ENCODE measurements at regions not wholly inside any gene's neighbourhood (a gene's known extent, or its start where the extent isn't known, plus 50 kb on each side); places are given as distances from the start of the nearest gene placed in this dataset.

- no CpG with 5 or more reads among the region's 1 CpG for WGBS (ENCODE audit: insufficient coverage)
- H4K20me1 ChIP-seq (ENCODE audit: insufficient read depth, low read length) = no peaks in the 10 kb centered on the region
- no peaks in the 10 kb centered on the region for H3K27me3 ChIP-seq (ENCODE audit: control insufficient read depth in 2 of 2, insufficient read depth in 2 of 2, low read length in 2 of 2)
- Mint-ChIP-seq H3K4me1 (no peaks in the 10 kb centered on the region), H3K36me3 (no peaks in the 10 kb centered on the region), H3K9me3 (no peaks in the 10 kb centered on the region), H3K4me3 (no peak overlapping the region), H3K27ac (no peak overlapping the region), H3K27me3 (ENCODE audit: low read depth in 3 of 3) (peaks cover 0 to 2% (median 0%) of the 10 kb centered on the region in 3 donors)
- TF ChIP-seq CTCF (IDR thresholded peaks at IDR 0.05) = no peak
- H3K4me1 ChIP-seq (ENCODE audit: control insufficient read depth in 1 of 2, insufficient read depth in 2 of 2, low read length in 2 of 2) = no peaks in the 10 kb centered on the region
- H3K9ac ChIP-seq (ENCODE audit: insufficient read depth, low read length, poor library complexity, severe bottlenecking) = no peak overlapping the region
- DNase-seq = no peak
- H3K27ac ChIP-seq (ENCODE audit: low read depth in 1 of 2, low read length in 2 of 2) = no peak overlapping the region
- no peak overlapping the region for H2AFZ ChIP-seq (ENCODE audit: insufficient read depth, low read depth, low read length, poor library complexity, severe bottlenecking)
- no peak overlapping the region for H3K4me2 ChIP-seq (replicated peaks; ENCODE audit: extremely low read depth, low read length, poor library complexity, severe bottlenecking)
- H3K36me3 ChIP-seq (replicated peaks in 1 of 2; ENCODE audit: control insufficient read depth in 1 of 2, insufficient read depth in 2 of 2, low read length in 2 of 2) = no peaks in the 10 kb centered on the region
- intact Hi-C loops (cut with micrococcal nuclease) = loop anchor here in 1 of 2 donors (10.0 kb wide), 1 partner anchor 396 kb away; no protein-coding TSS in a partner anchor
- no peaks in the 10 kb centered on the region for H3K79me2 ChIP-seq (ENCODE audit: insufficient read depth, low read length)
- H3K4me3 ChIP-seq (replicated peaks in 1 of 3; ENCODE audit: low read depth in 2 of 3, low read length in 3 of 3) = no peak overlapping the region
- H3K9me3 ChIP-seq (replicated peaks in 1 of 2; ENCODE audit: control insufficient read depth in 1 of 2, insufficient read depth in 1 of 2, low read length in 2 of 2) = no peaks in the 10 kb centered on the region
Measured at GRCh38 chr7:113410796-113411195, 292.4 kb upstream of the SMIM30 start.

- no peaks in the 10 kb centered on the region for H3K36me3 ChIP-seq (replicated peaks in 1 of 2; ENCODE audit: control insufficient read depth in 1 of 2, insufficient read depth in 2 of 2, low read length in 2 of 2)
- H3K9ac ChIP-seq (ENCODE audit: insufficient read depth, low read length, poor library complexity, severe bottlenecking) = no peak overlapping the region
- Mint-ChIP-seq H3K4me3 (no peak overlapping the region), H3K27me3 (ENCODE audit: low read depth in 3 of 3) (peaks cover 0 to 2% (median 0%) of the 10 kb centered on the region in 3 donors), H3K9me3 (no peaks in the 10 kb centered on the region), H3K4me1 (no peaks in the 10 kb centered on the region), H3K36me3 (no peaks in the 10 kb centered on the region), H3K27ac (no peak overlapping the region)
- no peak overlapping the region for H3K27ac ChIP-seq (ENCODE audit: low read depth in 1 of 2, low read length in 2 of 2)
- H3K9me3 ChIP-seq (replicated peaks in 1 of 2; ENCODE audit: control insufficient read depth in 1 of 2, insufficient read depth in 1 of 2, low read length in 2 of 2) = no peaks in the 10 kb centered on the region
- intact Hi-C loops (cut with micrococcal nuclease) = no loop called here
- H3K4me3 ChIP-seq (replicated peaks in 1 of 3; ENCODE audit: low read depth in 2 of 3, low read length in 3 of 3) = no peak overlapping the region
- 71% methylated on average over 1 of the region's 1 CpG for WGBS (ENCODE audit: insufficient coverage)
- no peaks in the 10 kb centered on the region for H3K4me1 ChIP-seq (ENCODE audit: control insufficient read depth in 1 of 2, insufficient read depth in 2 of 2, low read length in 2 of 2)
- no peak for TF ChIP-seq CTCF (IDR thresholded peaks at IDR 0.05)
- H3K4me2 ChIP-seq (replicated peaks; ENCODE audit: extremely low read depth, low read length, poor library complexity, severe bottlenecking) = no peak overlapping the region
- H2AFZ ChIP-seq (ENCODE audit: insufficient read depth, low read depth, low read length, poor library complexity, severe bottlenecking) = no peak overlapping the region
- DNase-seq = no peak
- H3K79me2 ChIP-seq (ENCODE audit: insufficient read depth, low read length) = no peaks in the 10 kb centered on the region
- no peaks in the 10 kb centered on the region for H3K27me3 ChIP-seq (ENCODE audit: control insufficient read depth in 2 of 2, insufficient read depth in 2 of 2, low read length in 2 of 2)
- no peaks in the 10 kb centered on the region for H4K20me1 ChIP-seq (ENCODE audit: insufficient read depth, low read length)
Measured at GRCh38 chr7:113408999-113409398, 290.6 kb upstream of the SMIM30 start.

Data from CD14-positive monocyte (primary cell).